ENCODE measurements at regions not wholly inside any gene's neighbourhood (a gene's known extent, or its start where the extent isn't known, plus 50 kb on each side); places are given as distances from the start of the nearest gene placed in this dataset.

- H3K27me3 ChIP-seq (replicated peaks): no peaks in the 10 kb centered on the region
- H3K36me3 ChIP-seq: no peaks in the 10 kb centered on the region
- H3K4me3 ChIP-seq: no peak overlapping the region
- H3K9me3 ChIP-seq (replicated peaks): peaks cover 4% of the 10 kb centered on the region; the same call in 1 of the 2 replicates
- no peak for DNase-seq (ENCODE audit: low read depth in 1 of 2, low spot score in 2 of 2)
- no peak overlapping the region for H3K27ac ChIP-seq
- peaks cover 67% of the 10 kb centered on the region for H3K4me1 ChIP-seq (replicated peaks)
Observed at GRCh38 chr5:158644301-158644700, 455.4 kb downstream of the EBF1 start.

- DNase-seq (ENCODE audit: low read depth in 1 of 2, low spot score in 2 of 2): no peak
- Histone ChIP-seq H3K9me3 (replicated peaks) (peaks cover 4% of the 10 kb centered on the region; the same call in 1 of the 2 replicates), H3K27ac (no peak overlapping the region), H3K36me3 (no peaks in the 10 kb centered on the region), H3K4me3 (no peak overlapping the region), H3K4me1 (replicated peaks) (peaks cover 62% of the 10 kb centered on the region), H3K27me3 (replicated peaks) (no peaks in the 10 kb centered on the region)
Observed at GRCh38 chr5:158643840-158644239, 455.9 kb downstream of the EBF1 start.

GRCh38 chr5:158642879-158643278 lies 456.8 kb downstream of the EBF1 start:
- H3K36me3 ChIP-seq: no peaks in the 10 kb centered on the region
- H3K27me3 ChIP-seq (replicated peaks): no peaks in the 10 kb centered on the region
- no peak overlapping the region for H3K4me3 ChIP-seq
- H3K4me1 ChIP-seq (replicated peaks): peaks cover 53% of the 10 kb centered on the region
- H3K27ac ChIP-seq: no peak overlapping the region
- no peaks in the 10 kb centered on the region for H3K9me3 ChIP-seq (replicated peaks)
- peak; percentile 92 to 95 for DNase-seq (ENCODE audit: low read depth in 1 of 2, low spot score in 2 of 2)

GRCh38 chr5:158641016-158641415 lies 458.7 kb downstream of the EBF1 start:
- Histone ChIP-seq H3K27me3 (replicated peaks) (no peaks in the 10 kb centered on the region), H3K27ac (no peak overlapping the region), H3K4me3 (no peak overlapping the region), H3K36me3 (no peaks in the 10 kb centered on the region), H3K4me1 (replicated peaks) (peaks cover 55% of the 10 kb centered on the region), H3K9me3 (replicated peaks) (no peaks in the 10 kb centered on the region)
- no peak for DNase-seq (ENCODE audit: low read depth in 1 of 2, low spot score in 2 of 2)

GRCh38 chr5:158640593-158640980 lies 459.1 kb downstream of the EBF1 start:
- Histone ChIP-seq H3K4me1 (replicated peaks) (peaks cover 59% of the 10 kb centered on the region), H3K27me3 (replicated peaks) (no peaks in the 10 kb centered on the region), H3K4me3 (no peak overlapping the region), H3K9me3 (replicated peaks) (no peaks in the 10 kb centered on the region), H3K36me3 (no peaks in the 10 kb centered on the region), H3K27ac (peak overlapping the region; percentile 23)
- DNase-seq (ENCODE audit: low read depth in 1 of 2, low spot score in 2 of 2): peak; percentile 50 to 58

- no peaks in the 10 kb centered on the region for H3K9me3 ChIP-seq (replicated peaks)
- no peaks in the 10 kb centered on the region for H3K27me3 ChIP-seq (replicated peaks)
- no peaks in the 10 kb centered on the region for H3K36me3 ChIP-seq
- no peak overlapping the region for H3K4me3 ChIP-seq
- H3K4me1 ChIP-seq (replicated peaks): peaks cover 65% of the 10 kb centered on the region
- H3K27ac ChIP-seq: peak overlapping the region; percentile 23
- DNase-seq (ENCODE audit: low read depth in 1 of 2, low spot score in 2 of 2): peak; percentile 51 to 53
Observed at GRCh38 chr5:158639881-158640592, 459.7 kb downstream of the EBF1 start.

GRCh38 chr5:158638396-158638795 lies 461.3 kb downstream of the EBF1 start:
- peaks cover 63% of the 10 kb centered on the region for H3K4me1 ChIP-seq (replicated peaks)
- H3K36me3 ChIP-seq: no peaks in the 10 kb centered on the region
- DNase-seq (ENCODE audit: low read depth in 1 of 2, low spot score in 2 of 2): no peak
- H3K9me3 ChIP-seq (replicated peaks): no peaks in the 10 kb centered on the region
- H3K4me3 ChIP-seq: no peak overlapping the region
- H3K27me3 ChIP-seq (replicated peaks): no peaks in the 10 kb centered on the region
- H3K27ac ChIP-seq: no peak overlapping the region

GRCh38 chr5:158637039-158637438 lies 462.7 kb downstream of the EBF1 start:
- no peaks in the 10 kb centered on the region for H3K9me3 ChIP-seq (replicated peaks)
- H3K27me3 ChIP-seq (replicated peaks): no peaks in the 10 kb centered on the region
- DNase-seq (ENCODE audit: low read depth in 1 of 2, low spot score in 2 of 2): no peak
- no peak overlapping the region for H3K4me3 ChIP-seq
- H3K4me1 ChIP-seq (replicated peaks): peaks cover 59% of the 10 kb centered on the region
- H3K36me3 ChIP-seq: no peaks in the 10 kb centered on the region
- H3K27ac ChIP-seq: no peak overlapping the region

- Histone ChIP-seq H3K9me3 (replicated peaks) (no peaks in the 10 kb centered on the region), H3K36me3 (no peaks in the 10 kb centered on the region), H3K27ac (peak overlapping the region; percentile 76), H3K27me3 (replicated peaks) (no peaks in the 10 kb centered on the region), H3K4me3 (no peak overlapping the region), H3K4me1 (replicated peaks) (peaks cover 53% of the 10 kb centered on the region)
- DNase-seq (ENCODE audit: low read depth in 1 of 2, low spot score in 2 of 2): peak in 1 of 2 experiments; percentile 21
Observed at GRCh38 chr5:158635565-158635964, 464.2 kb downstream of the EBF1 start.

- H3K27me3 ChIP-seq (replicated peaks): no peaks in the 10 kb centered on the region
- H3K36me3 ChIP-seq: no peaks in the 10 kb centered on the region
- peak; percentile 95 to 99 for DNase-seq (ENCODE audit: low read depth in 1 of 2, low spot score in 2 of 2)
Observed at GRCh38 chr5:158634714-158635113, 465.0 kb downstream of the EBF1 start.

GRCh38 chr5:158629591-158630312 lies 470.0 kb downstream of the EBF1 start:
- Histone ChIP-seq H3K27me3 (replicated peaks) (no peaks in the 10 kb centered on the region), H3K9me3 (replicated peaks) (no peaks in the 10 kb centered on the region), H3K36me3 (no peaks in the 10 kb centered on the region), H3K4me1 (replicated peaks) (peaks cover 18% of the 10 kb centered on the region), H3K27ac (no peak overlapping the region), H3K4me3 (no peak overlapping the region)
- no peak for DNase-seq (ENCODE audit: low read depth in 1 of 2, low spot score in 2 of 2)

More at GRCh38 chr5:158634714-158635113, 465.0 kb downstream of the EBF1 start:
- Histone ChIP-seq H3K27ac (0 out of 2 replicates have a peak overlapping the region, but pooled peaks have one; percentile 41), H3K4me1 (replicated peaks) (peaks cover 45% of the 10 kb centered on the region), H3K9me3 (replicated peaks) (no peaks in the 10 kb centered on the region), H3K4me3 (no peak overlapping the region)

GRCh38 chr5:158626718-158627117 lies 473.0 kb downstream of the EBF1 start:
- Histone ChIP-seq H3K9me3 (replicated peaks) (no peaks in the 10 kb centered on the region), H3K27me3 (replicated peaks) (no peaks in the 10 kb centered on the region), H3K4me1 (replicated peaks) (0 out of 2 replicates have a peak, but pooled peaks cover 3% of the 10 kb centered on the region), H3K27ac (no peak overlapping the region), H3K36me3 (no peaks in the 10 kb centered on the region), H3K4me3 (no peak overlapping the region)
- no peak for DNase-seq (ENCODE audit: low read depth in 1 of 2, low spot score in 2 of 2)

GRCh38 chr5:158623971-158624370 lies 475.7 kb downstream of the EBF1 start:
- Histone ChIP-seq H3K27me3 (replicated peaks) (no peaks in the 10 kb centered on the region), H3K9me3 (replicated peaks) (no peaks in the 10 kb centered on the region), H3K4me1 (replicated peaks) (peaks cover 10% of the 10 kb centered on the region), H3K4me3 (no peak overlapping the region), H3K27ac (no peak overlapping the region), H3K36me3 (no peaks in the 10 kb centered on the region)
- no peak for DNase-seq (ENCODE audit: low read depth in 1 of 2, low spot score in 2 of 2)

- H3K4me3 ChIP-seq: no peak overlapping the region
- H3K9me3 ChIP-seq (replicated peaks): no peaks in the 10 kb centered on the region; the same call in 1 of the 2 replicates
- H3K27me3 ChIP-seq (replicated peaks): no peaks in the 10 kb centered on the region
- no peak overlapping the region for H3K27ac ChIP-seq
- DNase-seq (ENCODE audit: low read depth in 1 of 2, low spot score in 2 of 2): no peak
- H3K4me1 ChIP-seq (replicated peaks): peaks cover 16% of the 10 kb centered on the region
- H3K36me3 ChIP-seq: no peaks in the 10 kb centered on the region
Observed at GRCh38 chr5:158621391-158621790, 478.3 kb downstream of the EBF1 start.

All from SJSA1 (cell line).